NCI-H2081 (cell line): ENCODE measurements at regions not wholly inside any gene's neighbourhood (a gene's known extent, or its start where the extent isn't known, plus 50 kb on each side); places are given as distances from the start of the nearest gene placed in this dataset.

Source experiments
- DNase-seq, 2 experiments: peaks; one replicate each; lab custom pipeline; 2025; lab: John Stamatoyannopoulos, UW

GRCh38 chr1:81071072-81071858 is 729.5 kb upstream of the ADGRL2 start:
- no peak for DNase-seq

GRCh38 chr1:81069856-81070255 is 730.9 kb upstream of the ADGRL2 start:
- no peak for DNase-seq

- no peak for DNase-seq
Observed at GRCh38 chr1:81068726-81069125, 732.0 kb upstream of the ADGRL2 start.

- DNase-seq: no peak
Observed at GRCh38 chr1:81053826-81054225, 746.9 kb upstream of the ADGRL2 start.

GRCh38 chr1:81052162-81052561 is 748.6 kb upstream of the ADGRL2 start:
- DNase-seq: no peak

- no peak for DNase-seq
Observed at GRCh38 chr1:81050390-81050789, 750.3 kb upstream of the ADGRL2 start.

GRCh38 chr1:81044708-81045107 is 756.0 kb upstream of the ADGRL2 start:
- DNase-seq: no peak

- no peak for DNase-seq
Observed at GRCh38 chr1:81042225-81042624, 758.5 kb upstream of the ADGRL2 start.

GRCh38 chr1:81034291-81034690 is 766.4 kb upstream of the ADGRL2 start:
- DNase-seq: no peak

GRCh38 chr1:81032973-81033425 is 767.7 kb upstream of the ADGRL2 start:
- peak; percentile 46 to 90 for DNase-seq

GRCh38 chr1:81032374-81032773 is 768.4 kb upstream of the ADGRL2 start:
- DNase-seq: no peak

GRCh38 chr1:81030441-81030840 is 770.3 kb upstream of the ADGRL2 start:
- no peak for DNase-seq

- DNase-seq: no peak
Observed at GRCh38 chr1:81029266-81029665, 771.5 kb upstream of the ADGRL2 start.

- DNase-seq: no peak
Observed at GRCh38 chr1:81023187-81023724, 777.5 kb upstream of the ADGRL2 start.

GRCh38 chr1:81021134-81021533 is 779.6 kb upstream of the ADGRL2 start:
- DNase-seq: no peak

- no peak for DNase-seq
Observed at GRCh38 chr1:81020506-81020905, 780.2 kb upstream of the ADGRL2 start.

GRCh38 chr1:81010126-81010525 is 790.6 kb upstream of the ADGRL2 start:
- DNase-seq: no peak

- DNase-seq: no peak
Observed at GRCh38 chr1:81008293-81008692, 792.4 kb upstream of the ADGRL2 start.

- no peak for DNase-seq
Observed at GRCh38 chr1:81007024-81007423, 793.7 kb upstream of the ADGRL2 start.

GRCh38 chr1:81006502-81006901 is 794.2 kb upstream of the ADGRL2 start:
- no peak for DNase-seq

- no peak for DNase-seq
Observed at GRCh38 chr1:81004011-81004410, 796.7 kb upstream of the ADGRL2 start.

- DNase-seq: no peak
Observed at GRCh38 chr1:80994934-80995333, 805.8 kb upstream of the ADGRL2 start.

GRCh38 chr1:80994038-80994437 is 806.7 kb upstream of the ADGRL2 start:
- DNase-seq: no peak
